Endometrial microvascular endothelial cells (primary cell): ENCODE measurements at regions not wholly inside any gene's neighbourhood (a gene's known extent, or its start where the extent isn't known, plus 50 kb on each side); places are given as distances from the start of the nearest gene placed in this dataset.
"Not testable (repeated sequence)": the region's sequence is repeated elsewhere in the genome, so short reads cannot be mapped to it uniquely, and the experiment has no call there.

ENCODE experiments used
- in situ Hi-C: cut with HindIII; loops from 2 replicates; pipeline ENCODE4 v1.10.0; 2017; ENCODE audit warnings: low sequenced_read_pairs, low pct_unique_long_range_greater_than_20kb; ENCODE audit errors: inconsistent ontology term

DNA sequence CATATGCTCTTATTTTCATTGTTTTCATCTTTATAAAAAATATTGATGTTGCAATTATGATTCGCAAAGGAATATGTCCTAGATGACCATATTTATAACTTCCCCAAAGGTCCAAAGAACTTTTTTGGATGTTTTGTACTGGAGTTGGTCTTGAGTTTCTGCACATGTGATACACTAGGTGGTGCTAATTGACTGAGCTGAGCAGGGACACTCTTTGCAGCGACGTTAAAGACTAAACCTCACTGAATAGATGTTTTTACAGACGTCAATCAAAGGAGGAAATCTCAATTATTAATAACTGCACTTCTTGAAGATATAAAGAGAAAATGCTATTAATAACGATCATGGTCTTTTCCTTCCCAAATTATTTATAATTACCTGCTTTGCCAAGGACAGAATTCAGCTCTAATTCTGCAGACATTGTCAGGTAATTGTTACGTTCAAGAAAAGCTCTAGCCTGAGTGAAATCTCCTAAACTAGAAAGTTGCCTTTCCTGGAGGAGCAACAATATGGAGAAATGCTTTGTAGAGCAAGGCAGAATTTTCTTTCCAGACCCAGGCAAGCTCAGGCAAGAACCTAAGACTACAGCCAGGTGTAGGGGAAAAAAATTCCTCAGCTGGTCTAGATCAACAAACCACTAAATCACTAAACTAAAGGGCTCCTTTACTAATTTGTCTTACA lies 119.3 kb upstream of the RBBP8 start:
- in situ Hi-C loops = no loop called here

DNA sequence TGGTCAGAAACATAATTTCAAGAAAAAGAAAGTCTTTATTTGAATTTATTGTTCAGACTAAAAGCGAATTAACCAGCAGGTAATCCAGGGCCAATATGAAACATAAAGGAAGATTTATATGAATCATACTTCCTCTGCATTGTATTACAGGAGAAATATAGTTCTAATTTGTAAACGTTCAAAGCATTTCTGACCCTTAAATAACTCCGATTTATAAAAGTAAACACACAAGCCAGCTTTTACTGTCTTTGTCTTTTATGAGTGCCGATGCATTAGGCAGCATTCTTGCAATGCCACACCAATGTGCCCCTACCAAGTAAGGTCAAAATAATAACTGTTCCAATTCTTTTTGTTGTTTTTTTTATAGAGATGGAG lies 118.8 kb upstream of the RBBP8 start:
- in situ Hi-C loops = no loop called here

DNA sequence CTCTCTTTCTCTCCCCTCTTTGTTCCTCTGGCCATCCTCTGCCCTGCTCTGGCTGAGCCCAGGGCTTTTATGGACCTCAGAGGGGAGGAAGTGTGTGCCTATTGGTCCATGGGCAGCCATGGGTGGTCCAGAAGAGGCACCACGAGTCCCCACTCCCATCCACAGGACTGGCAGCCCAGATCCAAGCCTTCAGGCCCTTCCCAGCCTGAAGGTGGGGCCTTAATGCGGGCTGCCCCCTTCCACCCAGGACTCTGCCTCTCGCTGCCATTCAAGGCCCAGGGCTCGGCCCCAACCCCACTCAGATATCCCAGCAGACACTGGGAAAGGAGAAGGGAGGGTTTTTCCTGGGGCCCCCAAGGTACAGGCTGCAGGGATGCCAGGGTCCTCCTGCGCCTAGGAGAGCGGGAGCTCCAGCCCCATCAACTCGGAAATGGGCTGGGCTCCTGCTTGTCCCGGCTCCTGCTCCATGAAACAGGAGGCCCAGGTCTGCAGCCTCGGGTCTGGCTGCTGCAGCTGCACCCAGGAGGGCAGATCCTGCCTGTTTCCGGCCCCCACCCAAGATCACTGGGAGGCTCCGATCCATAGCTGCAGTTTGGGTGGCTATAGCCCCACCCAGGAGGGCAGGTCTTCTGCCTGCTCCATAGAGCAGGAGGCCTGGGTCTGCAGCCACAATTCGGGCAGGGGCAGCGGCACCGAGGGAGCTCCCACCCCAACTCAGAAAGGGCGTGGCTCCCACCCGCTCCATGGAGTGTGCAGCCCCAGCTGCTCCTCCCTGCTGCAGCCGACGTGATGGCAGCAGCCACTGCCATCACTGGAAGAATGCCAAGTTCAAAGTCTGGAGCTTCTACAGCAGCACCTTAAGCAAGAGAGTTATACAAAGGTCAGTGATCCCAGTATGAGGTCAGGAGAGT lies 116.6 kb upstream of the RBBP8 start:
- in situ Hi-C loops = no loop called here

DNA sequence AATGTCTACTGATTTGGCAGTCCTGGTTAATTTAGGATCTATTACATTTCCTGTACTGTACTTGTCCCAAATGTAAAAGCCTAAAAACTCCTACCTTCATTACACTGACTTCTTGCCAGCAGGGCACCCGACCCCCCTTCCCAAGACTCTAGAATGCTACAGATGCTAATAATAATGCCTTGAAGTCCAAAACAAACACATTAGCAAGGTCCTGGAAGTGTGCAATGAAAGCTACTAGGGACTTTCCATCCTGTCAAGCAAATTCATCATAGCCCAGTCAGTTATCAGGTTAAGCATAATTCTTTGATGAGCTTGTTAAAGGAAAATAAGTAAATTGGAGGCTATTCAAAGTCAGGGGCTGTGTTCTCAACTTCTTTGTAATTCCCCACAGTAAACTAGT lies 115.3 kb upstream of the RBBP8 start:
- in situ Hi-C loops = no loop called here

DNA sequence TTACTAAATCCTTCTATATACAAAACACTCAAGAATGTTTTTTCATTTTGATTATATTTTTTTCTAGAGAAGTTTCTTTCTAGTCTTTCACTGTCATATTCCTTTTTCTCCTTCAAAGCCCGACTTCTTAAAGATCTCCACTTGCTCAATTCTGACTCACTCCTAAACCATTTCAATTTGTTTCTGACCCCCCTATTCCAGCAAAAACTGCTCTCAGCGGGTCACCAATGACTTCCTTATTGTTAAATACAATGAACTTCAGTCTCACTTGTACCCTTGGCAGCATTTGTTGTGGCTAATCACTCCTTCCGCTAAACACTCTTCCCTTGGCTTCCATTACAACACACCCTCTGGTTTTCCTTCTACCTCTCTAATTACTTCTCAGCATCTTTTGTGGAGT lies 111.1 kb upstream of the RBBP8 start:
- in situ Hi-C loops = no loop called here

DNA sequence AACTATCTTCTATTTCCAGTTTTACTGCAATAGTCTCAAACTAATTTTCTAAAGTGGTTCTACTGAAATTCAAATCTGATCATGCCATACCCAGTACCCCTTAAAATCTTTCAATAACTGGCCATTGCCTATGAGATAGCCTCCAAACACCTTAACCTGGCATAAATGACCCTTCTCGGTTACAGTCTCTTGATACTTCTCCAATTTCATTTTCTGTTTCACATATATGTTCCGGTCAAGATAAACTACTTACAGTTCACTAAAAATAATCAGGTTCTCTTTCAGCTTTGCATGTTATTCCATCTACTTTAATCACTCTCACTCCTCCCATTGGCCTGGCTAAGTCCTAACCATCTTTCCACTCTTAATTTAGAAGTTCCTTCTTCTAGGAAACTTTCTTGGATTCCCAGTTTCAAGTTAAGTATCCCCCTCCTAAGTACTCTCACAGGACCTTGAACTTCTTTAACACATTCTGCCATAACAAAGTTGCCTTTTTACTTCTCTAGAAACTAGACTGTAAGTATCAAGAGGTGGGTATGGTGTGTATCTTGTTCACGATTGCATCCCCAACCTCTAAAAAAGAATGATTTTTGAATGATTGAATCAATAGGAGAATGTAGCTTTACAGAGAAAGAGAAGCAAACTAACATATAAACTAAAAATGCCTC lies 110.2 kb upstream of the RBBP8 start:
- in situ Hi-C loops = no loop called here

DNA sequence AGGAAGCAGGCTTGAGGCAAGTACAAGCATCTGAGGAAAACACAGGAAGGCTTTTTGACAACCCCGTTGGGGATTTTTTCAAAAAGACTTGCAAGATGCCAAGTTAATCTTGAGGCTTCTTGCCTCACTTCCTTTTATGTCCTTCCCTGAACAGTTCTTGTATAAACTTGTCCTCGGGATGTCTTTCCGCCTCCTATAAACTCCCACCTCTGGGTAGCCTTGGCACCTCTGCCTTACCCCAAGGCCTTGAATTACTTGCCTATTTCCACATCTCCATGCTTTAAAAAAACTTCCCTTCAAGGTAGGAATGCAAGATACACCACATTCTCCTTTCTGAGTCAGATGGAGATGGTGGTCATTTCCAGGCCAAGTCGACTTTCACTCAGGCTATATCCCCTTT lies 106.4 kb upstream of the RBBP8 start:
- in situ Hi-C loops = no loop called here

DNA sequence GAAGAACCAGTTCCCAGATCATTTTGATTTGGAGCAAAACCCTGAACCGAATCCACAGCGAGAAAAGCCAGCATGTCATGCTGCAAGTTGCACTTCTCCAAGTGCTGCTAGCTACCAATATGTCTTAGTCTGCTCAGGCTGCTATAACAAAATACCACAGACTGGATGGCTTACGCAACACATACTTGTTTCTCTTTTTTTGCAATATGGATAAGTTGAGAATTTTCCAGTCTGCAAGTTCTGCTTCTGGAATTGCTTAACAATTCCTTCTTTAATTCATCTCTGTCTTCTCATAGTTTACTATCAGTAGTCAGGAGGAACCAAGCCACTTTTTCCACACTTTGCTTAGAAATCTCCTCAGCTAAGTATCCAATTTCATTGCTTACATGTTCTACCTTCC lies 105.9 kb upstream of the RBBP8 start:
- in situ Hi-C loops = no loop called here

DNA sequence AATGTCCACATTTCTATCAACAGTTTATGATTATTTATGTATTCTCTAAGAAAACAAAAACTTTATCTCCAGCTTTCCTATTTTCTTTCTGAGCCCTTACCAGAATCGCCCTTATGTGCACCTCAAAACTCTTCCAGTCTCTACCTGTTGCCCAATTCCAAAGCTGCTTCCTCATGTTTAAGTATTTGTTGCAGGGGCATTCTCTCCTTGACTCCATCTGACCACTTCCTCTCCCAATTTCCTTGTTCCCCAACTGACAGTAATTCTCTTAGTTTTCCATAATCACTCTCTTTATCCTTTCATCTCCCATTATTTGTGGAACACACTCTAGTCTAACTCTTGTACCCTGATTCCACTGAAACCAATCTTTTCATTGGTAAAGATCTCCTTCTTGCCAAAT lies 105.4 kb upstream of the RBBP8 start:
- in situ Hi-C loops = no loop called here

DNA sequence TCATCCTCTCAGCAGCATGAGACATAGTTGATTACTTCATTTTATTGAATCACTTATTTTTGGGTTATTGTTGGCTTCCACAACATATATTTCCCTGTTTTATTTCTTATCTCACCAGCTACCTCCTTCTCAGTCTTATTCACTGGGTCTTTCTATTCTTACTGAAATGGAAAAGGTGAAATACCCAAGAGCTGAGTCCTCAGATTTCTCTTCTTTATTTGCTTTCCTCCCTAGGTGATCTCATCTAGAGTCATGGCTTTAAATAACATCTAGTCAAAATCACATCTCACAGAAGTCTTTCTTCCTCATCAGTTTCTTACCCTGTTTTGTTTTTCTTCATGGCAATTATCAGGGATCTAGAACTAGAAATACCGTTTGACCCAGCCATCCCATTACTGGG lies 105.0 kb upstream of the RBBP8 start:
- in situ Hi-C loops = no loop called here

DNA sequence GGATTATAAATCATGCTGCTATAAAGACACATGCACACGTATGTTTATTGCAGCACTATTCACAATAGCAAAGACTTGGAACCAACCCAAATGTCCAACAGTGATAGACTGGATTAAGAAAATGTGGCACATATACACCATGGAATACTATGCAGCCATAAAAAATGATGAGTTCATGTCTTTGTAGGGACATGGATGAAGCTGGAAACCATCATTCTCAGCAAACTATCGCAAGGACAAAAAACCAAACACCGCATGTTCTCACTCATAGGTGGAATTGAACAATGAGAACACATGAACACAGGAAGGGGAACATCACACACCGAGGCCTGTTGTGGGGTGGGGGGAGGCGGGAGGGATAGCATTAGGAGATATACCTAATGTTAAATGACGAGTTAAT lies 104.5 kb upstream of the RBBP8 start:
- in situ Hi-C loops = not testable (repeated sequence)

DNA sequence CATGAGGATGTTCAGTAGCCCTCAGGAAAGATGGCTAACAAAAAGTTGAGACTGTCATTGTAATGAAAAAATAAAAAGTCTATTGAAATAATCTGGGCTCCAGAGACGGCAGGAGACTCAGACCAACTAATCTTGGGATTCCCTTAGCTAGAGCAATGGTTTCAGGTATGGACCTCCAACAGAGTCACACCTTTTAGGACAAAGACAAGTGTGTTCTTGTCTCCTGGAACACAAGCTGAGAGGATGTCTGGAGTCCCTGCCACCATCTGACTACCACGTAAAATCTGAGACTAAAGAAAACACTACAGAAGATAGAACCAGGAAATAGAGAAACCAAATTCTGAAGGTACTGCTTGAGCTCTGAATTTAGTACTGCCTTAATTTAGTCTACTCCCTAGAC lies 103.3 kb upstream of the RBBP8 start:
- in situ Hi-C loops = no loop called here

DNA sequence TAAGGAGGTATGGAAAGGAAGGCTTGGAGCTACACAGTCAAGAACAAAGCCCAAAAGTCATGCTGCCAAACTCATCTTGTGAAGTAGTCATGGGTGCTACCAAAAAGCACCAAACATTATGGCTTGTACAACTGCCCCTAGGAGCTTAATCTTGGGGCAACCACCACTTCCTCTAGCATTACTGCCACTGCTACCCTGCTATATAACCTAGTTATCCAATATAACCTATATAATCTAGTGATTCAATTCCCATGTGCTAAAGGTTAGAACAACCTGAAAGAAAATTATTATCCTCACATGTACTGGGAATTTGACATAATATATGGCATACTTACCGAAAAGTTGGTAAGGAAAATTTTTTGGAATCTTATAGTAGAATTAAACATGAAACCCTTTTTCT lies 102.6 kb upstream of the RBBP8 start:
- in situ Hi-C loops = no loop called here

DNA sequence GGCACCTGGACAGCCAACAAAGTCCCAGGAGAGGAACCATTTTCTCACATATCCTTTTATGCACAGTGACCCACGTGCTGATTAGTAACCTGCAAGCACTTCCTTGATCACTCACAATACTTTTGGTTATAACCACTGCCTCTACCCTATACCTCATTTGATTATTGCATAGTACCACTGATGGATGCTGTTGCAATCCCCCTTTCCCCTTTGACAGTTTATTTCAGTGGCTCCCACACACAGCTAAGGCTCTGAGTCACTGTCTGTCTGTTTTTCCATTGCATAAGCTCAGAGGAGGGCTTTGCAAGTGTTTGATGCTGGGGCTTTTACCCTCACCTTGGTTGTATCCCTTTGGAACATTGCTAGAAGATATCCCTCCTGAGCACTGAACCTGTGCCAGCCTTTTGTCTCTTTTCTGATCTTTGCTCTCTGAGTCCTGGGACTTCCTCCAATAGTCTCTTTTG lies 101.7 kb upstream of the RBBP8 start:
- in situ Hi-C loops = no loop called here

DNA sequence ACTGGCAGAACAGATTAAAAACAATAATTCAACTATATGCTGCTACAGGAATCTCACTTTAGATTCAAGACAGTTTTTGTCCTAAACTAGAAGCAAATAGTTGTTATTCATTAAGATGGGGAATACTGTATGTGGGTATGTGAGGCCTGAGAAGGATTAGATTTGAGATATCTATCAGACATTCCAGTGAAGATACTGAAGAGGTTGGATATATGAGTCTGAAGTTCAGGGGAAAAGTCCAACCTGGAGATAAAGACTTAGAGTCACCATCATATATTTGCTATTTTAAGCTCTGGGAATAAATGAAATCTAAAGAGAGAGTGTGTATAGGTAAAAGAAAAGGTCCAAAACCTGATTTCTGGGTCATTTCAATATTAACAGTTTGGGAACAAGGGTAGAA lies 96.2 kb upstream of the RBBP8 start:
- in situ Hi-C loops = no loop called here

DNA sequence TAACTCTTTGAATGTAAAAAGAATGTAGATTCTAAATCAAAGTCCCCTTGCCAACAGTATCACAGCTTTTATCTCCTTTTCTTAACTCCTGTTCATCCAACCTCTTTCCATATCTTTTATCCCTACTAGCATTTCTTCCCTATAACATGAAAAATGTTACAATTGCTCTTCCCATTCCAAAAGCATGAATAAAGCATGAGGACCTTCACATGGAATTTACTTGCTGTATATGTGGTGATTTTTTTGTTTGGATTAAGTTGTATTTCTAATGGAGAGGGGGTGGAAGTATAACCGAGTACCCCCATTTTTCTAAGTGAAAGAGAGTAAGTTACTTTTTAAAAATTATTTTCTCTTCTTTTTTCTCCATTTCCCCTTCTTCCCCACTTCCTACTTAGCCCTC lies 94.9 kb upstream of the RBBP8 start:
- in situ Hi-C loops = no loop called here

DNA sequence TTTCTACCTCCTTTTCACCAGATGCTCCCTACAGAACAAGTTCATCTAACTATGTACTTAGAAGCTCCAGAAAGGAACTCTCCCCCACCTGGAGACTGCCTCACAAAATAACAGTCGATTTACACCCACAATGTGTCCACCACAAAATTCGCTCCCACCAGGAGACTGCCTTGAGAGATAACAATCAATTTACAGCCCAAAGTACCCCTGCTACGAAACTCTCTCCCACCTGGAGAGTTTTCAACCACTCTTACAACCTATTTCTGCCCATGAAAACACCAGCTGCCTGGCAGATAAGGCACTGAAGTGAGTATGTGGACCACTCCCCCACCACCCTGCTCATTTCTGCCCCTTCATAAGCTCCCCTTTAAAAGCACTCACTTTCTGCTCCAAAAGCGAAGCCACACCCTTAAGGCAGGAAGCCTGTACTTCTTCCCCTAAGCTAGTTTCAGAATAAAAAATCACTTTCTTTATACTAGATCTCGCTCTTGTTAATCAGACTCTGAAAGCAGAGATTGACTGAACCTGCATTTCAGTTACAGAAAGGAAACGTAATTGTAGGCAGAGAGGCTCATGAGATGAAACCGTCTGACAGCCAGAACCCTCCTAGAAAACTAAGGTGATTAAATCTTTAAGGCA lies 94.4 kb upstream of the RBBP8 start:
- in situ Hi-C loops = no loop called here

DNA sequence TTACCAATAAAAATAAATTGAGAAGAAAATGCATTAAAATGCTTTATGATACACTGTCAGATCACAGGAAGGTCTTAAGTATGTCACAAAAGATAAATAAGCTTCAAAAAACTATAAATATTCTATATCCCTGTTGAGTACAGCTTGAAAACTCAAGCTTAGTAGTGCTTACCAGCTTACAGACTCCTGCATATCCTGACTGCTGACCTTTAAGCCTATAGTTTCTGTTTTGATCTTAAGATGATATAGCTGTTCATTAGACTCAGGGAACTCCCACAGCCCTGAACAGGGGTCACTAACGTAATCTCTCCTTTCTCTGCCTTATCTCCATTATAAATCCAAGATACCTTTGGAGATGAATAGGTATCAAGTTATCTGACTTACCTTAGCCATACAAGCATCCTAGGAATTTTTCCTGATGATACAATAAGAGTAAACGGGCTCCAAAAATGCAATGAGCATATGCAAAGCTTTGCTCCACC lies 93.7 kb upstream of the RBBP8 start:
- in situ Hi-C loops = no loop called here

DNA sequence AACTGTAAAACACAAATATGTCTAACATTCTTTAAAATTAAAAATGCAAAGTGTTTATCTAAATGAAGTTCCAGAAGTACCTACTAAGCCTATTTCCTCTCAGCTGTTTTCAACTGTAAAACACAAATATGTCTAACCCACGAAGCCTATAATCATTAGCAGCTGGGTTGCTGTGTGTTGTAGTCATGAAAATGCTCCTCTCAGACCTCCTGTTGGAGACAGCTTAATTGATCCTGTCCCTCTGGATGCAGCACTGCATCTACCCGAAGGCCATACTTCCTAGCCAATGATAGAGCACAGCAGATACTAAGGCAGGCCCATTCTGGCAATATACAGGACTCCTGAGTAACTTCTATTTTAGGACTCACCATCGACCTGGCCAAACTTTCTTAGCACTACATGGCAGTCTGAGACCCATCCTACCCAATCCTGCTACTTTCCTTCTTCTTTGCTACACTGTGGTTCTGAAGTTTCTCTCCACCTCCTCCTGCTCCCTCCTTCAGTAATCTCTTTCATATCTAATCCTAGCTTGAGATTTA lies 92.5 kb upstream of the RBBP8 start:
- in situ Hi-C loops = no loop called here
